Naive B cell (primary cell): ENCODE measurements at regions not wholly inside any gene's neighbourhood (a gene's known extent, or its start where the extent isn't known, plus 50 kb on each side); places are given as distances from the start of the nearest gene placed in this dataset.
A peak's percentile ranks its signal among the peaks of the same experiment; 100 is the strongest.

Source experiments
- ATAC-seq, 2 donors: fragments of 150-1000 bp; cut with Tn5 transposase; 2 replicates each; pipeline ENCODE4 v1.10.0; 2021; ENCODE audit warnings: low read depth in 2 of 2, mild to moderate bottlenecking in 2 of 2, moderate library complexity in 2 of 2
- DNase-seq: peaks from one replicate; pipeline ENCODE4 v3.0.0; 2022
- H3K27ac Mint-ChIP-seq, 6 donors: one replicate each; pipeline ENCODE4 v1.8.0; 2020 to 2022; ENCODE audit warnings: mild to moderate bottlenecking in 6 of 6, mixed read lengths in 6 of 6, moderate library complexity in 5 of 6, inconsistent platforms in 2 of 6
- H3K27me3 Mint-ChIP-seq, 3 donors: one replicate each; pipeline ENCODE4 v1.8.0; 2021 to 2022; ENCODE audit warnings: mixed read lengths in 3 of 3, mild to moderate bottlenecking in 1 of 3
- H3K36me3 Mint-ChIP-seq, 2 donors: one replicate each; pipeline ENCODE4 v1.8.0; 2020 to 2022; ENCODE audit warnings: mixed read lengths in 2 of 2, inconsistent platforms in 1 of 2, mild to moderate bottlenecking in 1 of 2
- H3K4me1 Mint-ChIP-seq, 3 donors: one replicate each; pipeline ENCODE4 v1.8.0; 2020 to 2022; ENCODE audit warnings: mixed read lengths in 3 of 3, inconsistent platforms in 1 of 3, mild to moderate bottlenecking in 1 of 3, moderate library complexity in 1 of 3
- H3K4me3 Mint-ChIP-seq, 8 donors: one replicate each; pipeline ENCODE4 v1.8.0; 2020 to 2022; ENCODE audit warnings: mild to moderate bottlenecking in 8 of 8, mixed read lengths in 8 of 8, moderate library complexity in 8 of 8, inconsistent platforms in 2 of 8
- H3K9me3 Mint-ChIP-seq, 7 donors: one replicate each; pipeline ENCODE4 v1.8.0; 2020 to 2022; ENCODE audit warnings: mixed read lengths in 7 of 7, mild to moderate bottlenecking in 5 of 7, inconsistent platforms in 2 of 7, moderate library complexity in 1 of 7

DNA sequence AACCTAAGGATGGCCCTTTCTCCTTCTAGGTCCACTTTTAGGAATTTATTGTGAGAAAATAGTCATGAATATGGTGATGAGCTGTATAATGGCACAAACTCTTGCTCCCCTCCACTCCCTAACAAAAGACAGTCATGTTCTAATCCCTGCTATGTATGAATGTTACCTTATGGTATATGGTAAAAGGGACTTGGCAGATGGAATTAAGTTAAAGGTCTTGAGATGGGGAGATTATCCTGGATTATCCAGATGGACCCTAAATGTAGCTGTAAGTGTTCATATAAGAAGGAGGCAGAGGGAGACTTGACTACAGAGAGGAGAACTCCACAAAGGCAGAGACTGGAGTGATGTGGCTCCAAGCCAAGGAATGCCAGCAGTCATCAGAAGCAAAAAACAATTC, 296.1 kb downstream of the SOX9 start:
- Mint-ChIP-seq H3K4me1 (peaks cover 0 to 2% (median 0%) of the 10 kb centered on the region in 3 donors), H3K9me3 (peaks cover 9 to 35% (median 15%) of the 10 kb centered on the region in 7 donors), H3K4me3 (no peak overlapping the region), H3K27me3 (peaks cover 0 to 6% (median 0%) of the 10 kb centered on the region in 3 donors), H3K36me3 (peaks cover 0 to 15% of the 10 kb centered on the region in 2 donors), H3K27ac (no peak overlapping the region)
- no peak for DNase-seq
- ATAC-seq: no peak

GRCh38 chr17:72417627-72418026, 296.8 kb downstream of the SOX9 start:
- H3K4me3 Mint-ChIP-seq: no peak overlapping the region
- peaks cover 0 to 6% (median 0%) of the 10 kb centered on the region in 3 donors for H3K27me3 Mint-ChIP-seq
- peaks cover 0 to 15% of the 10 kb centered on the region in 2 donors for H3K36me3 Mint-ChIP-seq
- DNase-seq (no peak), ATAC-seq (no peak)
- H3K4me1 Mint-ChIP-seq: peaks cover 0 to 2% (median 0%) of the 10 kb centered on the region in 3 donors
- no peak overlapping the region for H3K27ac Mint-ChIP-seq
- peaks cover 9 to 35% (median 13%) of the 10 kb centered on the region in 7 donors for H3K9me3 Mint-ChIP-seq

DNA sequence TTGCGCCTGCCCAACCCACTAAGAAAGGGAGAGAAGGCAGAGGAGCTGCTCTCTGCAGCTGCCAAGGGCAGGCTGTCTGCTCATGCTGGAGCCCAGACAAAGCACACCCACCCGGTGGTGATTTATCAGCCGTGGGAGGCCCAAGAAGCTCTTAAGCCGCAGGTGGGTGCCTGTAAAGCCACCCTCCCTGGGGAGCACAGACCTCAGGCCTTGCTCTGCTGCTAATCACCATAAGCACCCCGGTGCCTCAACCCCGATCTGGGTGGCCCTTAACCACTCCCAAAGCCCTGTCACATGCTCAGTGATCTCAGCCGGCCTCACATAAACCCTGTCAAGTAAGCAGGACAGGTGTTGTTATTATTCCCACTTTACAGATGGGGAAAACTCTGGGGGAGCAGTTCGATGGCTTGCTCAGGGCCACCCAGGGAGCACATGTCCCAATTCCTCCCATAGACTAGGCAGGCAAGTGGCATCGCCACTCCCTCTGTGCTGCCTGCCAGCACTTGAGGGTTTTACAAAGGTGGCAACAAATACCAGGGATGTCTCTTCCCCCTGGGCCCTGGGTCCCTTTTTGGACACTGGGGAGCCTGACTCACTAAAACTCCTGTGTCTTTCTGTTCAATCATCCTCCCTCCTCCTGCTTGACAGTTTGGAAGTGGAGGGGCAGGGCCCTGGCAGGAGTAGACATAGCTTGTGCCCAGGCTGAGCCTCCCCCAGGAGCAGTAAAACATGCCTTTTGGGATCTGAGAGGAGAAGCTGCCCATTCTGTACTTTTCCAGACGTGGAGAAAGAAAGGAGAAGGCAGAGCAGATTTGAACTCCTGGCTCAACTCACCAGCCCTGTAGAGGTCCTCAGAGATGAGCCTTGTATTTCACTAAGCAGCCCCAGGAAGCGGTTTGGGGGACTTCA, 299.3 kb downstream of the SOX9 start:
- Mint-ChIP-seq H3K4me3 (peak overlapping the region in 1 of 8 donors; percentile 44), H3K27me3 (peaks cover 0 to 6% (median 0%) of the 10 kb centered on the region in 3 donors), H3K27ac (no peak overlapping the region), H3K9me3 (peaks cover 5 to 29% (median 12%) of the 10 kb centered on the region in 7 donors), H3K36me3 (peaks cover 0 to 10% of the 10 kb centered on the region in 2 donors), H3K4me1 (peaks cover 0 to 2% (median 0%) of the 10 kb centered on the region in 3 donors)
- DNase-seq (no peak), ATAC-seq (peak in 1 of 2 donors; percentile 38)

DNA sequence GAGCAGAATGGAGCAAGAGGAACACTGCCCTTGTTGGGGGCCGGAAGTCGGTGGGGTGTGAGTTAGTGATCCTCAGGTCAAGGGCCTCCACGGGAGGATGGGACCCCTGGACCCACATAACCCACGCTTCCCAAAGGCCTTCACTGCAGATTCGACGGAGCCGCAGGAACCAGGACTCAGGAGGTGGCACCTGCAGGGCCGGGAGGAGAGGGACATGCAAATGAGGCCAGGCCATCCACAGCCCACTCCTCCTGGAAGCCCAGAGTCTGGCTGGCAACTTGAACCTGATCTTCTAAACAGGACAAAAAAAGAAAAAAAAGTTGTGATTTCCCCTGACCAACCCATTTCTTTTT, 299.9 kb downstream of the SOX9 start:
- DNase-seq (no peak), ATAC-seq (no peak)
- Mint-ChIP-seq H3K27me3 (peaks cover 0 to 6% (median 0%) of the 10 kb centered on the region in 3 donors), H3K36me3 (peaks cover 0 to 9% of the 10 kb centered on the region in 2 donors), H3K9me3 (peaks cover 5 to 29% (median 12%) of the 10 kb centered on the region in 7 donors), H3K4me1 (peaks cover 0 to 2% (median 0%) of the 10 kb centered on the region in 3 donors), H3K4me3 (peak overlapping the region in 1 of 8 donors; percentile 44), H3K27ac (peak overlapping the region in 1 of 6 donors; percentile 72)

DNA sequence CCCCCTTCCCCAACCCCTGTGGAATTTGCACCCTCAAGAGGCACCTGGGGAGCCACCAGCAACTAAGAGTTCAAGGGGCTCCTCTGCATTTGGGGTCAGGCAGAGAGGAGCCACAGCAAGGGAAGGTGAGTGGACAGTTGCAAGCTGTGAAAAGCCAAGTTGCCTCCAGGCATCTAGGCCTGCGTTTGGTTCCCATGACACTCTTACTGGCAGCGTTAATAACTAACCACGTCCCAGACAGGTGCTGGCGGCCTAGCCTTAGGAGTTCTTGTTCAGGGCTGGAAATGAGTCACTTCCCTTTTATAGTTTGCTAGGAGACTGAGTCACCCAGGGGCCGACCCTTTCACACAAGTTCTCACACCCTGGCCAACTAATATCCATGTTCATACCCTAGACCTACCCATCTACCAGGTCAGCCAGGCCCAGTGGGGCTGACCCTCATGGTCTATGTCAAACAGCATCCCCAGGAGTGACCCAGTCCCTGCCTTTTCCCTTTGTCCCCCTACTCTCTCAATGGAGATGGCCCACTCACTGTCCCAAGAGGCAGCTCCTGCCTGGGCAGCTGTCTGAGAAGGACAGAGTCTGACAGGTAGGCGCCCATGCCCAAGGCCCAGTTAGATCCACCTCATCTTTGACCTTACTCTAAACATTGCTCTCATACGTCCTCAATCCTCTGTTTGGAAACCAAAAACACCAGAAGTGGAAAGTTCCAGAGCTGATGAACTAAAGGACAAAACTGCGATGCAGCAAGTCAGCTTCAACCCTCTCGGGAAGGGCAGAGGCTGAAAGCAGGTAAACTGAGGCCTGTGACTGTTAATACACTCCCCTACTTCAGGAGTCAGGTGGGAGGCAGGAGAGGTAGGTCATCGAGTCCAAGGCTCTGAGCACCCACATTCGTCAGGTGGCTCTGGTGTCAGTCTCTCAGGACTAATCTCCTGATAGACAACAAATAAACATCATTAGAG, 300.6 kb downstream of the SOX9 start:
- Mint-ChIP-seq H3K9me3 (peaks cover 5 to 29% (median 11%) of the 10 kb centered on the region in 7 donors), H3K4me3 (no peak overlapping the region), H3K4me1 (peaks cover 0 to 2% (median 0%) of the 10 kb centered on the region in 3 donors), H3K27ac (peak overlapping the region in 2 of 6 donors; percentile 16 to 84), H3K27me3 (peaks cover 0 to 9% (median 0%) of the 10 kb centered on the region in 3 donors), H3K36me3 (peaks cover 0 to 9% of the 10 kb centered on the region in 2 donors)
- no peak for ATAC-seq
- no peak for DNase-seq

DNA sequence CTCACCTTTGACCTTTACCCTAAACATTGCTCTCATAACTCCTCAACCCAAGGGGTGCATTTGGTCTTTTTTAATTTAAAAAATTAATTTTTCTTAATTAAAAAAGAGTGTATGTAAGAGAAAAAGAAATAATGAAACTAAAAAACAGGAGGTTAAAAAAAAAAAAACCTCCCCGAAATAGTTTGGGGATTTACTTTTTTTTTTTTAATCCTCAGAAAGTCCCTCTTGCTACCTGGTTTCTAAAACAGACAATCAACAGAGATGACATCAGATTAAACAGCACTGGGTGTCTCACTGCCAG, 301.3 kb downstream of the SOX9 start:
- peaks cover 5 to 24% (median 11%) of the 10 kb centered on the region in 7 donors for H3K9me3 Mint-ChIP-seq
- peaks cover 0 to 2% (median 0%) of the 10 kb centered on the region in 3 donors for H3K4me1 Mint-ChIP-seq
- no peak overlapping the region for H3K4me3 Mint-ChIP-seq
- H3K27ac Mint-ChIP-seq: no peak overlapping the region
- ATAC-seq: peak in 1 of 2 donors; percentile 61
- peaks cover 0 to 5% of the 10 kb centered on the region in 2 donors for H3K36me3 Mint-ChIP-seq
- peaks cover 0 to 12% (median 0%) of the 10 kb centered on the region in 3 donors for H3K27me3 Mint-ChIP-seq
- DNase-seq: no peak

GRCh38 chr17:72422505-72423285, 301.9 kb downstream of the SOX9 start:
- Mint-ChIP-seq H3K36me3 (peaks cover 0 to 4% of the 10 kb centered on the region in 2 donors), H3K9me3 (peaks cover 5 to 18% (median 11%) of the 10 kb centered on the region in 7 donors), H3K27me3 (peaks cover 0 to 12% (median 0%) of the 10 kb centered on the region in 3 donors), H3K4me1 (peaks cover 0 to 2% (median 0%) of the 10 kb centered on the region in 3 donors), H3K4me3 (no peak overlapping the region), H3K27ac (no peak overlapping the region)
- ATAC-seq (peak in 1 of 2 donors; percentile 51), DNase-seq (no peak)

DNA sequence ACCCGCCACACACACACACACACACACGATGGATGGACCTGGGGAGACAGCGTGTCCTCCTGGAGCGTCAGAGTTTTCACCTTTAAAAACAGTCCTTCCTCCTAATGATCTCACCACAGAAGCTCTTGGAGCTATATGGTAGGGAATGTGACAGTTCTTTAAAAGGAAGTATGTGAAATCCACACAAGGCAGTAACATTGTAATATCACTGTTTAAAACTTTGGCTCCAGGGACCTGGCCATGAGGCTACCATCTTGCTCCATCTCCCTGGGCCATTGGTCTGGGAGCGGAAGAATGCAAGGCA, 302.4 kb downstream of the SOX9 start:
- peaks cover 2 to 13% (median 7%) of the 10 kb centered on the region in 7 donors for H3K9me3 Mint-ChIP-seq
- DNase-seq: no peak
- no peak overlapping the region for H3K27ac Mint-ChIP-seq
- peaks cover 0 to 2% (median 0%) of the 10 kb centered on the region in 3 donors for H3K4me1 Mint-ChIP-seq
- no peak for ATAC-seq
- H3K4me3 Mint-ChIP-seq: no peak overlapping the region
- H3K27me3 Mint-ChIP-seq: peaks cover 0 to 12% (median 0%) of the 10 kb centered on the region in 3 donors
- peaks cover 0 to 2% of the 10 kb centered on the region in 2 donors for H3K36me3 Mint-ChIP-seq

GRCh38 chr17:72423718-72424117, 302.9 kb downstream of the SOX9 start:
- H3K27ac Mint-ChIP-seq: no peak overlapping the region
- H3K27me3 Mint-ChIP-seq: peaks cover 0 to 11% (median 0%) of the 10 kb centered on the region in 3 donors
- H3K36me3 Mint-ChIP-seq: no peaks in the 10 kb centered on the region
- ATAC-seq: no peak
- DNase-seq: no peak
- H3K4me1 Mint-ChIP-seq: peaks cover 0 to 2% (median 0%) of the 10 kb centered on the region in 3 donors
- no peak overlapping the region for H3K4me3 Mint-ChIP-seq
- H3K9me3 Mint-ChIP-seq: peaks cover 0 to 8% (median 3%) of the 10 kb centered on the region in 7 donors

DNA sequence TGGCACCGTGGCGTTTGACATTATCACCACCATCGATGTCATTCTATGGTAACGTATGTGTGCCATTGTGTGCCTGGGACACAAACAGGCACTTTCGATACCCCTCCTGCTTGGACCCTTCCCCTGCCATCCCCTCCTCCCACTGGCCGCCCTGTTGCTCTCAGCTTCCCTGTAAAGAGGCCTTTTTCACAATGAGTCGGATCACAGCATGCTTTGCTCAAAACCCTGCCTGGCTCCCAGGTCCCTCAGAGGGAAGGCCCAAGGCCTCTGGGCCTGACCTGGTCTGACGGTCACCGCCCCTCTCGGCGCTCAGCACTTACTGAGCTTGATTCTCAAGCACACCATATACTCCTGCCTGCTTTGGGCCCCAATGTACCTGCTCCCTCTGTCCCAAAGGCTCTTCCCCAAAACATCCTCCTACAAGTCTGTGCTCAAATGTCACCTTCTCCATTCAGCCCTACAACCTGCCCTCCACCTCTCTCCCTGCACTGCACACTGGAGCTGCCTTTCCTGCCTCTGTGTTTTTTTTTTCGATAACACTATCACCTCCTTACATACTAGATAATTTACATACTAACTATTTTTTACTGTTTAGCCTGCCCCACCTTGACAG, 303.8 kb downstream of the SOX9 start:
- Mint-ChIP-seq H3K27ac (peak overlapping the region in 2 of 6 donors; percentile 33 to 49), H3K4me1 (peaks cover 0 to 2% (median 0%) of the 10 kb centered on the region in 3 donors), H3K4me3 (no peak overlapping the region), H3K9me3 (peaks cover 0 to 3% (median 0%) of the 10 kb centered on the region in 7 donors), H3K36me3 (no peaks in the 10 kb centered on the region), H3K27me3 (peaks cover 0 to 6% (median 0%) of the 10 kb centered on the region in 3 donors)
- ATAC-seq (no peak), DNase-seq (no peak)

DNA sequence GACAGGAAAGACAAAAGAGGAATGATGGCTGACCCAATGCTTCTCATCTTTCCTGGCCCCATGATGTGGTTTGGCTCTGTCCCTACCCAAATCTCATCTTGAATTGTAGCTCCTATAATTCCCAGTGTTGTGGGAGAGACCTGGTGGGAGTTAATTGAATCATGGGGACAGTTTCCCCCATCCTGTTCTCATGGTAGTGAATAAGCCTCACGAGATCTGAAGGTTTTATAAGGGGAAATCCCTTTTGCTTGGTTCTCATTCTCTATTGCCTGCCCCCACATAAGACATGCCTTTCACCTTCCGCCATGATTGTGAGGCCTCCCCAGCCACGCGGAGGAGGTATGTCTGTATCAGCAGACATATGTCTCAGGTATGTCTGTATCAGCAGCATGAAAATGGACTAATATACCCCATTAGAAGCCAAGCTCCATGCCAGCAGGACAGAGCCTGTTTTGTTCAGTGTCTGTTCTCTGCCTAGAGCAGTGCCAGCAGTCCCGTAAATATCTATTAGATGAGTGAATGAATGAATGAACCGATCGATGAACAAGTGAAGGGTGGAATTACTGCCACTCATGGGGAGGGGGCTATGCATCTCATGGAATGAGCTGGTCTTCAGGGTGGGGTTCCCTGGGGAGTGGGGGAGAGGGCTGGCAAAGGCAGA, 304.4 kb downstream of the SOX9 start:
- Mint-ChIP-seq H3K27me3 (peaks cover 0 to 6% (median 0%) of the 10 kb centered on the region in 3 donors), H3K4me3 (peak overlapping the region in 1 of 8 donors; percentile 41), H3K9me3 (peaks cover 0 to 3% (median 0%) of the 10 kb centered on the region in 7 donors), H3K4me1 (peaks cover 0 to 2% (median 0%) of the 10 kb centered on the region in 3 donors), H3K27ac (peak overlapping the region in 1 of 6 donors; percentile 49), H3K36me3 (no peaks in the 10 kb centered on the region)
- DNase-seq (no peak), ATAC-seq (no peak)

DNA sequence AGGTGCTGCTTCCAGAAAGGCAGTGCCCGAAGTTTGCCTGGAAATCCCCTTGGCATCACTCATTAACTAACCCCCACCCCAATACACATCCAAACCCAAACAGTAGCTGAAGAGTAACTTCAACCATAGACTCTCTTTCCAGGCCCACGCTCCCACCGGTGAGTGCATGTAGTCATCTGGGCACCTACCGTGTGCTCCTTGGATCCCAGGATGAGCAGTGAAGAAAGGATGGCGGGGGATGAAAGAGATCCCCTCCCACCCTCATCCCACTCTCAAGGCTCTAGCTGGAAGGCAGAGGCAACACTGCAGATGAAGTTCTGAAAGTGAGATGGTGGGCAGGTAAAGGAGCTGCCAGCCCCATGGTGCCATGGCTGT, 305.0 kb downstream of the SOX9 start:
- H3K27me3 Mint-ChIP-seq: peaks cover 0 to 6% (median 3%) of the 10 kb centered on the region in 3 donors
- no peak overlapping the region for H3K4me3 Mint-ChIP-seq
- peaks cover 0 to 2% (median 0%) of the 10 kb centered on the region in 3 donors for H3K4me1 Mint-ChIP-seq
- no peak for DNase-seq
- no peaks in the 10 kb centered on the region for H3K36me3 Mint-ChIP-seq
- ATAC-seq: no peak
- peaks cover 0 to 3% (median under 1%) of the 10 kb centered on the region in 7 donors for H3K9me3 Mint-ChIP-seq
- no peak overlapping the region for H3K27ac Mint-ChIP-seq
